ENCODE measurements at regions not wholly inside any gene's neighbourhood (a gene's known extent, or its start where the extent isn't known, plus 50 kb on each side); places are given as distances from the start of the nearest gene placed in this dataset.
A peak's percentile ranks its signal among the peaks of the same experiment; 100 is the strongest.

GRCh38 chr11:96961931-96962330, 572.1 kb downstream of the JRKL start:
- Histone ChIP-seq H3K4me2 (no peak overlapping the region), H3K36me3 (no peaks in the 10 kb centered on the region), H3K4me3 (no peak overlapping the region), H3K9ac (no peak overlapping the region), H3K27me3 (no peaks in the 10 kb centered on the region), H3K9me3 (ENCODE audit: low read depth) (no peaks in the 10 kb centered on the region), H3F3A (ENCODE audit: low read depth) (no peaks in the 10 kb centered on the region), H3K79me2 (ENCODE audit: low read depth) (no peaks in the 10 kb centered on the region), H2AFZ (replicated peaks) (no peak overlapping the region), H3K27ac (no peak overlapping the region), H3K4me1 (no peaks in the 10 kb centered on the region), H4K20me1 (ENCODE audit: low read depth) (no peaks in the 10 kb centered on the region)
- no peak overlapping the region for H3K4me3 Mint-ChIP-seq
- no peaks in the 10 kb centered on the region for H3K36me3 Mint-ChIP-seq
- H3K4me1 Mint-ChIP-seq: no peaks in the 10 kb centered on the region
- TF ChIP-seq EZH2phosphoT487 (IDR thresholded peaks at IDR 0.05): no peak
- H3K9me3 Mint-ChIP-seq: no peaks in the 10 kb centered on the region
- DNase-seq (ENCODE audit: low spot score): no peak
- no peak overlapping the region for H3K27ac Mint-ChIP-seq
- no peaks in the 10 kb centered on the region for H3K27me3 Mint-ChIP-seq (ENCODE audit: insufficient read depth, low read depth)

- TF ChIP-seq EZH2 (IDR thresholded peaks at IDR 0.05) (no peak), EZH2phosphoT487 (IDR thresholded peaks at IDR 0.05) (no peak), CTCF (IDR thresholded peaks at IDR 0.05) (no peak)
- Histone ChIP-seq H3K36me3 (no peaks in the 10 kb centered on the region), H3F3A (ENCODE audit: low read depth) (no peaks in the 10 kb centered on the region), H3K27me3 (no peaks in the 10 kb centered on the region), H3K27ac (no peak overlapping the region), H3K79me2 (ENCODE audit: low read depth) (no peaks in the 10 kb centered on the region), H3K9ac (no peak overlapping the region), H3K4me2 (no peak overlapping the region), H3K9me3 (ENCODE audit: low read depth) (no peaks in the 10 kb centered on the region), H3K4me3 (no peak overlapping the region), H3K4me1 (no peaks in the 10 kb centered on the region), H4K20me1 (ENCODE audit: low read depth) (no peaks in the 10 kb centered on the region), H2AFZ (replicated peaks) (no peak overlapping the region)
- Mint-ChIP-seq H3K27me3 (ENCODE audit: insufficient read depth, low read depth) (no peaks in the 10 kb centered on the region), H3K27ac (no peak overlapping the region), H3K36me3 (no peaks in the 10 kb centered on the region), H3K4me1 (no peaks in the 10 kb centered on the region), H3K4me3 (no peak overlapping the region), H3K9me3 (no peaks in the 10 kb centered on the region)
- DNase-seq (ENCODE audit: low spot score): no peak
These were observed 573.6 kb downstream of the JRKL start for GRCh38 chr11:96963375-96963774.

GRCh38 chr11:96964661-96965060, 574.8 kb downstream of the JRKL start:
- TF ChIP-seq EZH2 (IDR thresholded peaks at IDR 0.05) (no peak), EZH2phosphoT487 (IDR thresholded peaks at IDR 0.05) (no peak), CTCF (IDR thresholded peaks at IDR 0.05) (no peak)
- peak; percentile 2 for DNase-seq (ENCODE audit: low spot score)
- H3K4me1 ChIP-seq: no peaks in the 10 kb centered on the region
- Mint-ChIP-seq H3K36me3 (no peaks in the 10 kb centered on the region), H3K27me3 (ENCODE audit: insufficient read depth, low read depth) (no peaks in the 10 kb centered on the region), H3K27ac (no peak overlapping the region), H3K9me3 (no peaks in the 10 kb centered on the region), H3K4me3 (no peak overlapping the region), H3K4me1 (no peaks in the 10 kb centered on the region)
- no peak overlapping the region for H3K4me2 ChIP-seq
- no peaks in the 10 kb centered on the region for H3K9me3 ChIP-seq (ENCODE audit: low read depth)
- H3K36me3 ChIP-seq: no peaks in the 10 kb centered on the region
- H4K20me1 ChIP-seq (ENCODE audit: low read depth): no peaks in the 10 kb centered on the region
- no peaks in the 10 kb centered on the region for H3F3A ChIP-seq (ENCODE audit: low read depth)
- H3K9ac ChIP-seq: no peak overlapping the region
- no peak overlapping the region for H3K4me3 ChIP-seq
- H3K27ac ChIP-seq: no peak overlapping the region
- no peaks in the 10 kb centered on the region for H3K27me3 ChIP-seq
- H3K79me2 ChIP-seq (ENCODE audit: low read depth): no peaks in the 10 kb centered on the region
- no peak overlapping the region for H2AFZ ChIP-seq (replicated peaks)

DNA sequence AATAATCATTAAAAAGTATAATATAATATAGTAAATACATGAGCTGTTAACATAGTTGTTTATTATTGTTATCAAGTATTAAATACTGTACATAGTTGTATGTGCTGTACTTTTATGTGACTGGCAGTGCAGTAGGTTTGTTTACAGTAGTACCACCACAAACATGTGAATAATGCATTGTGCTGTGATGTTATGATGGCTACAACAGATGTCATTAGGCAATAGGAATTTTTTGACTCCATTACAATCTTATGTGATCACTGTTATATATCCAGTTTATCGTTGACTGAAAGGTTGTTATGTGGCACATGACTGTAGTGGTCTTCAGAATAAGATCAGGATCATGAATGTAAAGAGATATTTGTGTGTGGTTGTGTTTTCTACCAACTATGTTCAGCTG, 577.8 kb downstream of the JRKL start:
- Histone ChIP-seq H3K79me2 (ENCODE audit: low read depth) (no peaks in the 10 kb centered on the region), H3K4me3 (no peak overlapping the region), H3K4me1 (no peaks in the 10 kb centered on the region), H3K9ac (no peak overlapping the region), H3K36me3 (no peaks in the 10 kb centered on the region), H3K9me3 (ENCODE audit: low read depth) (no peaks in the 10 kb centered on the region), H3K27ac (no peak overlapping the region), H3F3A (ENCODE audit: low read depth) (no peaks in the 10 kb centered on the region), H3K27me3 (no peaks in the 10 kb centered on the region), H4K20me1 (ENCODE audit: low read depth) (no peaks in the 10 kb centered on the region), H3K4me2 (no peak overlapping the region), H2AFZ (replicated peaks) (no peak overlapping the region)
- H3K36me3 Mint-ChIP-seq: no peaks in the 10 kb centered on the region
- H3K27me3 Mint-ChIP-seq (ENCODE audit: insufficient read depth, low read depth): no peaks in the 10 kb centered on the region
- TF ChIP-seq EZH2phosphoT487 (IDR thresholded peaks at IDR 0.05) (no peak), CTCF (IDR thresholded peaks at IDR 0.05) (no peak), EZH2 (IDR thresholded peaks at IDR 0.05) (no peak)
- no peaks in the 10 kb centered on the region for H3K4me1 Mint-ChIP-seq
- no peak overlapping the region for H3K27ac Mint-ChIP-seq
- no peak for DNase-seq (ENCODE audit: low spot score)
- H3K4me3 Mint-ChIP-seq: no peak overlapping the region
- no peaks in the 10 kb centered on the region for H3K9me3 Mint-ChIP-seq
